Ishikawa (cell line): ENCODE measurements at regions not wholly inside any gene's neighbourhood (a gene's known extent, or its start where the extent isn't known, plus 50 kb on each side); places are given as distances from the start of the nearest gene placed in this dataset.

Experiments
- CEBPB ChIP-seq: IDR thresholded peaks from 2 replicates; pipeline ENCODE4 v1.6.1; 2012
- CREB1 ChIP-seq: IDR thresholded peaks from 2 replicates; pipeline ENCODE4 v1.6.1; 2012; ENCODE audit warnings: low read depth
- EGR1 ChIP-seq: IDR thresholded peaks from 2 replicates; pipeline ENCODE4 v1.6.1; 2012
- EP300 ChIP-seq: IDR thresholded peaks from 2 replicates; pipeline ENCODE4 v1.6.1; 2012; ENCODE audit warnings: borderline replicate concordance
- FOXM1 ChIP-seq: IDR thresholded peaks from 2 replicates; pipeline ENCODE4 v1.6.1; 2012; ENCODE audit warnings: low read depth, borderline replicate concordance
- MAX ChIP-seq: IDR thresholded peaks from 2 replicates; pipeline ENCODE4 v1.6.1; 2012
- NFIC ChIP-seq: IDR thresholded peaks from 2 replicates; pipeline ENCODE4 v1.6.1; 2012
- RAD21 ChIP-seq: IDR thresholded peaks from 2 replicates; pipeline ENCODE4 v1.6.1; 2012; ENCODE audit warnings: low read depth
- REST ChIP-seq: IDR thresholded peaks from 2 replicates; pipeline ENCODE4 v1.6.1; 2012; ENCODE audit warnings: low read depth, mild to moderate bottlenecking
- TAF1 ChIP-seq: IDR thresholded peaks from 2 replicates; pipeline ENCODE4 v1.6.1; 2012; ENCODE audit warnings: low read depth, mild to moderate bottlenecking
- TCF12 ChIP-seq: IDR thresholded peaks from 2 replicates; pipeline ENCODE4 v1.6.1; 2012; ENCODE audit warnings: low read depth
- TEAD4 ChIP-seq: IDR thresholded peaks from 2 replicates; pipeline ENCODE4 v1.6.1; 2012
- USF1 ChIP-seq: IDR thresholded peaks from 2 replicates; pipeline ENCODE4 v1.6.1; 2012
- YY1 ChIP-seq: IDR thresholded peaks from 2 replicates; pipeline ENCODE4 v1.6.1; 2012; ENCODE audit warnings: low read depth
- ZBTB7A ChIP-seq: IDR thresholded peaks from 2 replicates; pipeline ENCODE4 v1.6.1; 2012; ENCODE audit warnings: low read depth

- no peak for TF ChIP-seq RAD21
- no peak for TF ChIP-seq USF1
- no peak for TF ChIP-seq CEBPB
- TF ChIP-seq TAF1, result no peak
- TF ChIP-seq FOXM1, result no peak
- TF ChIP-seq EP300, result no peak
- TF ChIP-seq REST, result no peak
- TF ChIP-seq ZBTB7A, result no peak
- TF ChIP-seq EGR1, result no peak
- no peak for TF ChIP-seq MAX
- no peak for TF ChIP-seq YY1
- no peak for TF ChIP-seq TEAD4
- TF ChIP-seq TCF12, result no peak
- TF ChIP-seq NFIC, result no peak
- no peak for TF ChIP-seq CREB1
Measured at GRCh38 chr3:25046911-25047771, 380.9 kb upstream of the RARB start.

GRCh38 chr3:25049304-25049703, 378.8 kb upstream of the RARB start:
- TF ChIP-seq ZBTB7A, result no peak
- no peak for TF ChIP-seq TAF1
- no peak for TF ChIP-seq RAD21

GRCh38 chr3:25053360-25053759, 374.7 kb upstream of the RARB start:
- TF ChIP-seq USF1 (no peak), ZBTB7A (no peak), NFIC (no peak), REST (no peak), CEBPB (no peak), CREB1 (no peak), YY1 (no peak), TAF1 (no peak)

GRCh38 chr3:25056036-25056755, 371.9 kb upstream of the RARB start:
- no peak for TF ChIP-seq FOXM1

GRCh38 chr3:25056803-25057351, 371.2 kb upstream of the RARB start:
- no peak for TF ChIP-seq CREB1
- TF ChIP-seq TAF1, result no peak
- TF ChIP-seq ZBTB7A, result no peak
- TF ChIP-seq YY1, result no peak
- no peak for TF ChIP-seq USF1
- no peak for TF ChIP-seq CEBPB
- TF ChIP-seq EP300, result no peak
- TF ChIP-seq MAX, result no peak
- no peak for TF ChIP-seq REST
